ENCODE measurements at regions not wholly inside any gene's neighbourhood (a gene's known extent, or its start where the extent isn't known, plus 50 kb on each side); places are given as distances from the start of the nearest gene placed in this dataset.
A peak's percentile ranks its signal among the peaks of the same experiment; 100 is the strongest.

GRCh38 chr21:31500071-31500470 lies 156.0 kb upstream of the TIAM1 start:
- DNase-seq: no peak
- ATAC-seq: no peak

GRCh38 chr21:31498985-31499384 lies 154.9 kb upstream of the TIAM1 start:
- DNase-seq (no peak), ATAC-seq (no peak)

GRCh38 chr21:31497914-31498313 lies 153.9 kb upstream of the TIAM1 start:
- DNase-seq (no peak), ATAC-seq (no peak)

GRCh38 chr21:31493350-31493880 lies 149.4 kb upstream of the TIAM1 start:
- ATAC-seq (no peak), DNase-seq (no peak)

GRCh38 chr21:31491617-31492016 lies 147.6 kb upstream of the TIAM1 start:
- no peak for DNase-seq

GRCh38 chr21:31490443-31490842 lies 146.4 kb upstream of the TIAM1 start:
- no peak for DNase-seq
- ATAC-seq: no peak

More at GRCh38 chr21:31491617-31492016, 147.6 kb upstream of the TIAM1 start:
- ATAC-seq: no peak

- ATAC-seq (no peak), DNase-seq (no peak)
Observed at GRCh38 chr21:31489726-31490125, 145.7 kb upstream of the TIAM1 start.

- ATAC-seq (no peak), DNase-seq (no peak)
Observed at GRCh38 chr21:31489014-31489413, 145.0 kb upstream of the TIAM1 start.

GRCh38 chr21:31484219-31484618 lies 140.2 kb upstream of the TIAM1 start:
- ATAC-seq (no peak), DNase-seq (no peak)

GRCh38 chr21:31483146-31483545 lies 139.1 kb upstream of the TIAM1 start:
- no peak for DNase-seq
- no peak for ATAC-seq

- no peak for ATAC-seq
- DNase-seq: no peak
Observed at GRCh38 chr21:31482460-31482859, 138.4 kb upstream of the TIAM1 start.

- DNase-seq (no peak), ATAC-seq (no peak)
Observed at GRCh38 chr21:31480228-31480627, 136.2 kb upstream of the TIAM1 start.

- no peak for ATAC-seq
- no peak for DNase-seq
Observed at GRCh38 chr21:31479714-31480113, 135.7 kb upstream of the TIAM1 start.

GRCh38 chr21:31479222-31479621 lies 135.2 kb upstream of the TIAM1 start:
- ATAC-seq (no peak), DNase-seq (no peak)

GRCh38 chr21:31476263-31477022 lies 132.4 kb upstream of the TIAM1 start:
- no peak for DNase-seq
- ATAC-seq: no peak

GRCh38 chr21:31475223-31475622 lies 131.2 kb upstream of the TIAM1 start:
- ATAC-seq (no peak), DNase-seq (no peak)

- ATAC-seq (no peak), DNase-seq (no peak)
Observed at GRCh38 chr21:31473685-31474345, 129.8 kb upstream of the TIAM1 start.

- no peak for DNase-seq
Observed at GRCh38 chr21:31471865-31472264, 127.8 kb upstream of the TIAM1 start.

GRCh38 chr21:31470896-31471694 lies 127.0 kb upstream of the TIAM1 start:
- ATAC-seq (no peak), DNase-seq (no peak)

More at GRCh38 chr21:31471865-31472264, 127.8 kb upstream of the TIAM1 start:
- ATAC-seq: no peak

GRCh38 chr21:31460980-31461379 lies 116.9 kb upstream of the TIAM1 start:
- DNase-seq (no peak), ATAC-seq (peak; percentile 36)

- ATAC-seq: no peak
- no peak for DNase-seq
Observed at GRCh38 chr21:31459457-31459856, 115.4 kb upstream of the TIAM1 start.

GRCh38 chr21:31457675-31458074 lies 113.6 kb upstream of the TIAM1 start:
- ATAC-seq: no peak
- no peak for DNase-seq

GRCh38 chr21:31456201-31456600 lies 112.1 kb upstream of the TIAM1 start:
- no peak for ATAC-seq

More at GRCh38 chr21:31456201-31456600, 112.1 kb upstream of the TIAM1 start:
- no peak for DNase-seq
